KOPT-K1 (cell line): ENCODE measurements at regions not wholly inside any gene's neighbourhood (a gene's known extent, or its start where the extent isn't known, plus 50 kb on each side); places are given as distances from the start of the nearest gene placed in this dataset.

ENCODE experiments used
- H3K27ac ChIP-seq: fragments of 200-600 bp; sonication (generic); 2 replicates; pipeline ENCODE4 v1.5.1; 2016; ENCODE audit warnings: antibody characterized with exemption, mild to moderate bottlenecking, low read depth, low read length; ENCODE audit not compliant: poor library complexity, severe bottlenecking
- H3K36me3 ChIP-seq: fragments of 200-600 bp; sonication (generic); 2 replicates; pipeline ENCODE4 v1.5.1; 2017; ENCODE audit warnings: antibody characterized with exemption, mild to moderate bottlenecking, low read length, moderate library complexity; ENCODE audit not compliant: insufficient read depth
- H3K9me3 ChIP-seq: fragments of 200-600 bp; sonication (generic); 2 replicates; pipeline ENCODE4 v1.5.1; 2017; ENCODE audit warnings: antibody characterized with exemption, low read length, mild to moderate bottlenecking; ENCODE audit not compliant: insufficient read depth, poor library complexity, severe bottlenecking

DNA sequence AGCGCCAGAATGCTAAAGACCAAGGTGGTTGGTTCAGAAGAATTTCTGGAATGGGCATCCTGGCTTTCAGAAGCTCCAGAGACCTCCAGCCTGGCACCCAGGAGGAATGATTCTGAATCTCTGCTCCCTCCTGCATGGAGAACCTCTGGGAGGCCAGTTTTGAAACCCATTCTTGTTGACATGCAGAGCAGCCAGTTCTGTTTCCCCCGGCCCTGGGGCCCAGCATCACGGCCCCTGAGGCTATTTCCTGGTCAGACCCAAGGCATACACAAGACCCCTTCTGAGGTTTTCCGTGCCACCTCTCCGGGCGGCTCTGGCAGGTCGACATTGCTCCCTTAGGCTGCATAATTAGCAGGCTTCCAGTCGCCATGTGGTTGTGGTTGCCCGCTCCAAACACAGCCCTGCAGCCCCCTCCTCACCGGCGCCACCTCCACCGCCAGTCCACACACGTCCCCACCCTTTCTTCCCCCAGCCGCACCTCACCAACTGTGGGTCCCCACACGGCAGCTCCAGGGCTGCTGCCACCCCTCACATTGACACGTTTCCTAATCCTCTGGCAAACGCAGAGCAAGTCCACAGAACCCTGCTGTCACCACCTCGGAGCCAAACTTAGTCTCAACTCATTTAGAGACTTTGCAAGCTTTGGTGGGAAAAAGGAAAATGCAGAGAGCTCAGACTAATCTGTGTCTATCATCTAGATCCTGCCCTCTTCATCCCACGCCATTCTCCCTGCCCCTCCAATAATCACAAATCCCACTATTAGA lies 367.1 kb downstream of the SOX9 start:
- H3K9me3 ChIP-seq, result peaks cover 6% of the 10 kb centered on the region
- H3K36me3 ChIP-seq, result no peaks in the 10 kb centered on the region
- H3K27ac ChIP-seq, result no peak overlapping the region

DNA sequence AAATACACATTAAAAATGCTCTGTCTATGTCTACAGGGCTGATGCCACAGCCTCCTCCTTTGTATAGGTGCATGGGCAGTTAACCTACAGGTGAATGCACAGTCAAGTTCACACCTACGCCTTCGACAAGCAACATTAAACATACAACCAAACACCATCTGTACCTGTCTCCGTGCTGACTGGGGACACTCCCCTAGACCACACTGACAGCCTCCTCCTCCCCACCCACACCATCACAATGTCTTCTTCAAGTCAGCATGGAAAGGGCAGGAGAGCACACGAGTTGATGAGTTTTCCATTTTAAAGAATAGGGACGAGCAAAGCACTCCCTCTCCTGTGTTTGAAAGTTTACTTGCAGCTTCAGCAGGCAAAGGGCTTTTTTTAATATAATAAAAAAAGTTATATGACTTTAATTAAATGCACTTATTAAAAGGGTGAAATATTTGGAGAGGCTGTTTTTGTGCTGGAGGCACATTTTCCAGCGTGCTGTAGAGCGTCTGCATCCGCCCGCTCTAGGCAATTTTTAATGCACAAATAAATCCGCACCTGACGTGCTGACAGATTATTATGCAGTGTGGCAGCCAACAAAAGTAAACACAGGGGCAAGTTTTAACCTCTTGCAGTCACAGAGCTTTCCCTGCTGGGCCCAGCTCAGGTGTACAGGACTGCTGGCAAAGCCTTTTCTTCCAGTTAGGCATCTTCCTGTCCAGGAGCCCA lies 367.9 kb downstream of the SOX9 start:
- no peak overlapping the region for H3K27ac ChIP-seq
- no peaks in the 10 kb centered on the region for H3K36me3 ChIP-seq
- peaks cover 3% of the 10 kb centered on the region for H3K9me3 ChIP-seq

DNA sequence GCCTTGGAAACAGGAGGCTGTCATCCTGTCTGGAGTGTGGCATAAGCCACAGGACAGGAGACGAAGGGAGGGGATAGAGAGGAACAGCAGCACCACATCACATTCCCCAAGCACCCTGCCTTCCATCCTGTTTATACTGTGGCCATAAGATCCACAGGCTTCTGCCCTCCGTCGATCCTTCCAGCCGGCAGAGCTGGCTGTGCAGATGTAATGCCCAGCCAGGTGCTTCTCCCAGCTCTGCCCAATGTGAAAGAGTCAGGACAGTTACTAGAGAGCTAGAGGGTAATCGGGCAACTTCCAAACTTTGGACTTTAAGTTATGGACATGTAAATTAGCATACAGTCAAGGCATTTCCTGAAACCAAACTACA lies 368.4 kb downstream of the SOX9 start:
- no peak overlapping the region for H3K27ac ChIP-seq
- H3K9me3 ChIP-seq, result no peaks in the 10 kb centered on the region
- H3K36me3 ChIP-seq, result no peaks in the 10 kb centered on the region

DNA sequence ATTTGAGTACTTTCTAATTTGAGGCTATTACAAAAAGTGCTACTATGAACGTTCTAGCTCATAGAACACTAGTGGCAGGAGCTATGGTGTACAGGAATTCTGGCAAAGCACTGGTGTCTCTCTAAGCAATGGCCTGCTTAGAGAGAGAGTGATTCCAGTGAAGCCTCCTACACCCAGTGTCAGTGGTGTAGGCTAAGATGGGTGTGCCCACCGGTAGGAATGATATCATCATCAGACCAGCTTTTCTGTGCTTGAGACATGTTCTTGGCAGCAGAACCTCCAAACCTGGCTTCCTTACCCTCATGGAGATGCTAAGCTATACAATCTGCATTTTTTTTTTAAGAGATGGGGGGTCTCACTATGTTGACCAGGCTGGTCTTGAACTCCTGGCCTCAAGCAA lies 370.3 kb downstream of the SOX9 start:
- Histone ChIP-seq H3K9me3 (no peaks in the 10 kb centered on the region), H3K36me3 (no peaks in the 10 kb centered on the region), H3K27ac (no peak overlapping the region)

DNA sequence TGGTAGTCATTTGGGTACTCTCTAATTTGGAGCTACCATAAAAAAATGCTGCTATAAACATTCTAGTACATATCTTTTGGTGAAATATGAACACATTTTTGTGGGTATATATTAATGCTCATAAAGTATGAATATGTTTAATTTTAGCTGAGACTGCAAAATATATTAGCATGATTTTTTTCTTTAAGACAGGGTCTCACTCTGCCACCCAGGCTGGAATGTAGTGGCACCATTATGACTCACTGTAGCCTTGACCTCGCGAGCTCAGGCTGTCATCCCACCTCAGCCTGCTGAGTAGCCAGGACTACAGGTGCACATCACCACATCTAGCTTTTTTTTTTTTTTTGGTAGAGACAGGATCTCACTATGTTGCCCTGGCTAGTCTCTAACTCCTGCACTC lies 371.7 kb downstream of the SOX9 start:
- no peaks in the 10 kb centered on the region for H3K9me3 ChIP-seq
- H3K27ac ChIP-seq, result no peak overlapping the region
- H3K36me3 ChIP-seq, result no peaks in the 10 kb centered on the region

DNA sequence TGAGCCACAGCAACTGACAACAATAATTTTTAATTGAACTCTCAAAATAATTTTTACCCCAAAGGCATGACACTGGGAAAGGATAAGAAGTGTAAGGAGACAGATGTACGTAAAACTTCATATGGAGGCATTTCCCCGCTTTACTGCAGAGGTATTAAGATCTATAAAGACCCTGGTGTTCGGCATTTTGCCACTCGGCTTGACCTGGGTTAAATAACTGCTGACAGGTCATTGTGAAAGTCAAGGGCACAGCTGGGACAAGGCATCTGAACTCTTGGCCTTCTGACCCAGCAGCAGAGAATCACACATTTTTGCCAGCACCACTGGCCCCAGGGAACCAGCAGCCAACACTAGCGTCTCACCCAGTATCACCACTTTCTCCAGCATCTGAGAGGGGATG lies 372.1 kb downstream of the SOX9 start:
- no peak overlapping the region for H3K27ac ChIP-seq
- H3K9me3 ChIP-seq, result no peaks in the 10 kb centered on the region
- H3K36me3 ChIP-seq, result no peaks in the 10 kb centered on the region

DNA sequence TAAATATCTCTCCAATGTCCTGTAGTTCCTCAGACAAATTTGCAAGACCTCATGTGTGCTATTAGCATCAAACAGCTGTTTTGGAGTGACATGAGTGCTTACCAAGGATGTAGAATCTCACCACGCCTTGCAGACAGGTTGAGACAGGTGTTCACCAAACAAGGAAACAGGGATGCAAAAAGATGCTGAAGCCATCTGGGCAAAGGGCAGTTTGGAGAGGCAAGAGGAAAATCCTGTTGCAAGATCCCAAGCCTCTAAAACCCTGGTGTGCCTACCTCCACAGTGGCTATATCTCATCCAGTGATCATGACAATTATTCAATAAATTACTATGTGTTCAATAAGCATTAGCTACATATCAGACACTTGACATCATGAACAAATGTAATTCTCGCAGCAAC lies 373.7 kb downstream of the SOX9 start:
- H3K9me3 ChIP-seq, result no peaks in the 10 kb centered on the region
- H3K27ac ChIP-seq, result no peak overlapping the region
- H3K36me3 ChIP-seq, result no peaks in the 10 kb centered on the region

DNA sequence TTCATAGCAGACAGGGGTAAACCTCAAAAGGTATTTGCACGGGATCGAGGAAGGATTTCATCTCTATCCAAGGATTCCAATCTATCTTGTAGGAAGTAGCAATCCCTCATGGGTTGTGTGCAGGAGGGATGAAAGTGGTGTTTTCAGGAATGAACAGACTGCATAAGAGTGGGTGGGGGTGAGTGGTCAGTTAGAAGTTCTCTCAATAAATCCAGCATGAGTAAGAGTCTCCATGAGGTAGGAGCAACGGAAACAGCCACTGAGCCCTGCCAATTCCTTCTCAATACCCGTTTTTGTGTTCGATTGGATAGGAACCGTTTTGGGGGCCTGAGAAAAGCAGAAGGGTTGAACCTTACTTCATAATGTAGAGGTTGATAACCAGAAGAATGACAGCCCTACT lies 375.6 kb downstream of the SOX9 start:
- H3K27ac ChIP-seq, result no peak overlapping the region
- H3K36me3 ChIP-seq, result no peaks in the 10 kb centered on the region

DNA sequence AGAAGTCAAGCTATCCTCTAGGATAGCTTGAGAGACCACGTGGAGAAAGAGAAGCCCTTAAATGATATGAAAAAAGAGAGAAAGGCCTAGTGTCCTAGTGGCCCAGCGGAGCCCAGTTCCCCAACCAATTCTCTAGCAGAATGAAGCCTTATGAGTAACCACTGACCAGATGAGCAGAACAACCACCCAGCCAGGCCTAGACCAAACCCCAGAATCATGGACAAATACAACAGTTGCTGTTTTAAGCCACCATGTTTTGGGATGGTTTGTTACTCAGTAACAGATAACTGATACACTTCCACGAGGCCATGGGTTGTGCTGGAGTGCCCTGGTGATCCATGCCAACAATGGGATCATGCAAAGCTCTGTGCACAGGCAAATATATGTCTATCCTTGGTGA lies 377.1 kb downstream of the SOX9 start:
- H3K9me3 ChIP-seq, result no peaks in the 10 kb centered on the region
- no peak overlapping the region for H3K27ac ChIP-seq
- H3K36me3 ChIP-seq, result no peaks in the 10 kb centered on the region

More for the DNA sequence above, 375.6 kb downstream of the SOX9 start:
- H3K9me3 ChIP-seq, result no peaks in the 10 kb centered on the region

DNA sequence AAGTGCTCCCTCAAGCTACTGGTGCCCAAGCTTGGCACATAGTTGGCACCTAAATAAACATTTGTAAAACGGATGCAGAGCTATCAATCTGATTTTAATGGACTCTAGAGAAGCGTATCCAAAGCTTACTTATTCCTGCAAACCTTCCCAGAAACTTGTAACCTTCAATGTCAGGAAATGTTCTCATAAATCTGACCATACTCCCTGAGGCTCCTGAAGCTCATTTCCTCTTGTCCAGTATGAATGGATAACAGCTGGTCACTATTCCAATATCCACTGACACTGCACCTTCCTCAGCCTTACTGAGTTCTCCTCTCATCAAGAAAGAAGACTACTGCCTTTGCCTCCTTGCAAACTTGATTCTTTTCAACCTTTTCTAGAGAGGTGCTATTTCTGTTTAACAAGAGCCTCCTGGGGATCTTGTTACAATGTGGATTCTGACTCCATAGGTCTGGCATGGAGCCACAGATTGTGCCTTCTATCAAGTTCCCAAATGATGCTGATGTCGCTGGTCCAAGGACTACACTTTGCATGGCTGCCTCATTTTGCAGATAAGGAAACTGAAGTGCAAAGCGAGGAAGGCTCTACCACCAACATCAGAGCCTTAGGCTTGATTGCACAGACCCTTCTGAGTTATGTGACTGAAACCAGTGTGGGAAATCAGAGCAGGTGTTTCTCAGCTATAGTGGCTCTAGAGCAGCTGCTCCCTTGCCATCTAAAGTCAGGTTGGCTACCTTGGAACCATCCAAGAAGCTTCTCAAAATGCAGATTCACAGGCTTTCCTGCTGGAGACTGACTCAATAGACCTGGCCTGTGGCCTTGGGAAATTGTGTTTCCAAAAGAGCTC lies 377.8 kb downstream of the SOX9 start:
- no peak overlapping the region for H3K27ac ChIP-seq
- H3K36me3 ChIP-seq, result no peaks in the 10 kb centered on the region
- H3K9me3 ChIP-seq, result no peaks in the 10 kb centered on the region

DNA sequence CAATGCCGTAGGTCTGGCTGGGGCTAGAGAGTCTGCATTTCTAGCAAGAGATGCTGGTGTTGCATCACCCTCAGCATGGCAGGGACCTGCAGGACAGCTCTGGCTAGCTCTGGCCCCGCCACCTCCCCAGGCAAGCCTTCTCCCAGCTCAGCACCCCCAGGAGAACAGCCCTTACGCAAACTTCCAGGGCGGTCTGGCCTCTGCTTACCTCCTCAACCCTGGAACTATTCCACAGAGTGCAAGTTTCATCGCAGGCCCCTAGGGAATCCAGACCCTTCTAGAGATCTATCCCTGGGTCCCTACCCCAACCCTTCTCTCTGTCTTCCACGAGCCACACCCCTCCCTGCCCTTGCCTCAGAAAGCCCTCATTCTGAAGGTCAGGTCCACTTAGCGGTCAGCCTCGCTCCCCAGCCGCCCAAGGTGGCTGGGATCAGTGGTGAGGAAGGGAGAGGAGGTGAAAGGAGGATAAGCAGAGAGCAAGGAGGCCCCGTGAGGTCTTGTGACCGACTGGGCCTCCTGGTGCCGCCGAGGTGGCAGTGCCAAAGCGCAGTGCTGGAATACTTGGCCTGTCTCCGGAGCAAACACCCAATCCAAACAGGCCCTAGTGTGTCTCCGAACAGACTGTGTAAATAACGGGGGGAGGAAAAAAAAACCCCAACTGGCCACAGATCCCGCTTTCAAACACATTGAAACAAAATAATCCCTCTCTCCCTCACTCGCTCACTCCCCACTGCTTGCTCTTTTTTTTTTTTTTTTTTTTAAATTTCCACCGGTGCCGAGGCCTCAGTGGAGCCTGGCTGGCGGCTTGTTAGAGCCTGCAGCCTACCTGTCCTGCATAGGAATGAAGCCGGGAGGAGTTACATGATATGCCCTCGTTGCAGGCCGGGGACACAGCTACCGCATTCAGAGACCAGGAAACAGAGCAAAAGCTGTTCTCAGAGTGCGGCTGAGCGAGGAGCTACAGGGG lies 380.9 kb downstream of the SOX9 start:
- H3K9me3 ChIP-seq, result peaks cover 12% of the 10 kb centered on the region
- H3K36me3 ChIP-seq, result no peaks in the 10 kb centered on the region
- no peak overlapping the region for H3K27ac ChIP-seq

DNA sequence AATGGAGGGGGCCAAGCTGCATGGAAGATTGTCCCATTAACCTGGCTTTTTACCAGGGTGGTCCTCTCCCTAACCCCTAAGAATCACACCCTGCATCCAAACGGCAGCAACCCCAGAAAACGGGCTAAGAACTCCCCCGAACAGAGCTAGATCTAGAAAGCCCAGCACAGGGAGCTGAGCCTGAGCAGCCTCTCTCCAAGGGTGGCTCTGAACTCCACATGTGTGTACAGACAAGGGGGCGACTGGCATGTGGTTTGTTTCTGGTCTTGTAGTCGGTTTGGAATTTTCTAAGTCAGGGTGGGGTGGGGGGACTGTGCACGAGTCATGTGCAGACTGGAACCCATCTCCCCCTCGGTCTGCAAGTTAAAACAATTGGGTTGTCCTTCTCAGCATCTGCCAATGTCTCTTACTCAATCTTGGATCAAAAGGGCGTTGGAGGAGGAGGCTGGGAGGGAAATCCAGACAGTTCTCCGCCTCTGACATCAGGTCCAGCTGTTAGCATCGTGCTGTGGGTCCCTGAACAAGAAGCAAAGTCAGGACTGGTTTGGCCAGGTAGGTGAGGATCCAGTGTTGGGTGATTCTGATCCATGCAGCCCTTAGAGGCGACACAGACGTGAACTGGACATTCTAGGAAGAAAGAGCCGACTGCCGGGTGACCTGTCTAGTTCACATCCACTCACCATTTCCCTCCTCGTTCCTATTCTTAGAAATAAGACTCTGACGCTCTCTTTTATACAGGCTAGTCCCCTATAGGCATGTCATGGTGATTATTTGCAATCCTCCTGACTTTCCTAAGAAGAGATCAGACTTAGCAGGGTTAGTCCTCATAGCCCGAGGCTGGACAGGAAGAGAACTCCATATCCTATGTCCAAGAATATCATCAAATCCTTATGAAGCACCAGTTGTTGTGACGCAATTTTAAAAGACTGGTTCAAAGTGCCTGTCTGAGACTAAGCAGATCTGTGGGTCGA lies 381.8 kb downstream of the SOX9 start:
- peaks cover 12% of the 10 kb centered on the region for H3K9me3 ChIP-seq

DNA sequence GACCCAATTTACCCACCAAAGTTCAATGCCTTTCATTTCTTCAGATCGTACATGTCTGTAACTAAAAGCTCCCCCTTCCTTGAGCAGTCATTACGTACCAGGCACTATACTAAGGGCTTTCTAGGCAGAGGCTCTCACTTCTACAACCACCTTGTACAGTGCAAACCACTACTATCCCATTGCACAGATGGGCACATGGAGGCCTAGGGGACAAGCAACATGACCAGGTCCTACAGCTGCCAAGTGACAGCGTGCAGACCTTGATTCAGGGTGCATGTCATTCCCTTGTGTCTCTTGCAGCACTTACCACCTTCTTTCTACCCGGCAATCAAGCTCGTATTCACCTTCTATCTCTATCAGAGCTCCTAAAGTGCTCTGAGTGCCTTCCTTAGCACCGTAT lies 382.7 kb downstream of the SOX9 start:
- Histone ChIP-seq H3K9me3 (peaks cover 12% of the 10 kb centered on the region), H3K36me3 (no peaks in the 10 kb centered on the region), H3K27ac (no peak overlapping the region)

More for the DNA sequence above, 381.8 kb downstream of the SOX9 start:
- Histone ChIP-seq H3K36me3 (no peaks in the 10 kb centered on the region), H3K27ac (no peak overlapping the region)
